Ascending aorta (tissue), 2 donors: ENCODE measurements at regions not wholly inside any gene's neighbourhood (a gene's known extent, or its start where the extent isn't known, plus 50 kb on each side); places are given as distances from the start of the nearest gene placed in this dataset.

Source experiments
- DNase-seq, 2 donors: peaks; one replicate each; pipeline ENCODE4 v3.0.0-alpha.2; 2019; ENCODE audit warnings: low spot score in 2 of 2
- H3K27ac ChIP-seq, 2 donors: fragments of 200-600 bp; sonication (generic); one replicate each; pipeline ENCODE4 v1.5.1; 2016 to 2017; ENCODE audit warnings: mild to moderate bottlenecking in 1 of 2
- H3K27me3 ChIP-seq: fragments of 200-600 bp; sonication (generic); one replicate; pipeline ENCODE4 v1.5.1; 2017
- H3K36me3 ChIP-seq, 2 donors: fragments of 200-600 bp; sonication (generic); one replicate each; pipeline ENCODE4 v1.5.1; 2016
- H3K4me1 ChIP-seq, 2 donors: fragments of 200-600 bp; sonication (generic); one replicate each; pipeline ENCODE4 v1.5.1; 2016 to 2017; ENCODE audit warnings: mild to moderate bottlenecking in 1 of 2
- H3K4me3 ChIP-seq, 2 donors: fragments of 200-600 bp; sonication (generic); one replicate each; pipeline ENCODE4 v1.5.1; 2016 to 2017; ENCODE audit warnings: mild to moderate bottlenecking in 1 of 2
- H3K9me3 ChIP-seq, 2 donors: fragments of 200-600 bp; sonication (generic); one replicate each; pipeline ENCODE4 v1.5.1; 2016
- CTCF ChIP-seq, 3 experiments: fragments of 200-600 bp in 2 of 3; fragments of 450-650 bp in 1 of 3; sonication (generic) in 2 of 3; IDR thresholded peaks; one replicate each; pipeline ENCODE4 v1.5.1; 2016 to 2019; ENCODE audit warnings: antibody characterized with exemption in 3 of 3, mild to moderate bottlenecking in 1 of 3, moderate library complexity in 1 of 3
- intact Hi-C: fragments of 100-400 bp; cut with DNase I; formaldehyde crosslinking; loops from one replicate; pipeline ENCODE4 v1.15.1; 2023

- no peak overlapping the region for H3K27ac ChIP-seq
- DNase-seq = no peak
- TF ChIP-seq CTCF (IDR thresholded peaks at IDR 0.05) = no peak
- H3K4me1 ChIP-seq = no peaks in the 10 kb centered on the region
- no peak overlapping the region for H3K4me3 ChIP-seq
- no peaks in the 10 kb centered on the region for H3K9me3 ChIP-seq
- no peaks in the 10 kb centered on the region for H3K36me3 ChIP-seq
- intact Hi-C loops = no loop called here
- no peaks in the 10 kb centered on the region for H3K27me3 ChIP-seq
Measured at GRCh38 chr1:63255153-63255552, 67.2 kb upstream of the FOXD3 start.

GRCh38 chr1:63261736-63262458, 60.5 kb upstream of the FOXD3 start:
- Histone ChIP-seq H3K27me3 (no peaks in the 10 kb centered on the region), H3K4me3 (no peak overlapping the region), H3K9me3 (no peaks in the 10 kb centered on the region), H3K27ac (no peak overlapping the region), H3K4me1 (no peaks in the 10 kb centered on the region), H3K36me3 (no peaks in the 10 kb centered on the region)
- DNase-seq = no peak
- TF ChIP-seq CTCF (IDR thresholded peaks at IDR 0.05) = no peak
- intact Hi-C loops = no loop called here

GRCh38 chr1:63262459-63262770, 60.0 kb upstream of the FOXD3 start:
- Histone ChIP-seq H3K27me3 (no peaks in the 10 kb centered on the region), H3K4me3 (no peak overlapping the region), H3K36me3 (no peaks in the 10 kb centered on the region), H3K9me3 (no peaks in the 10 kb centered on the region), H3K27ac (no peak overlapping the region), H3K4me1 (no peaks in the 10 kb centered on the region)
- intact Hi-C loops = no loop called here
- TF ChIP-seq CTCF (IDR thresholded peaks at IDR 0.05) = no peak
- DNase-seq = no peak

GRCh38 chr1:63264161-63264560, 58.2 kb upstream of the FOXD3 start:
- H3K27me3 ChIP-seq = no peaks in the 10 kb centered on the region
- no peak for TF ChIP-seq CTCF (IDR thresholded peaks at IDR 0.05)
- H3K4me3 ChIP-seq = no peak overlapping the region
- H3K27ac ChIP-seq = no peak overlapping the region
- intact Hi-C loops = no loop called here
- DNase-seq = no peak
- no peaks in the 10 kb centered on the region for H3K9me3 ChIP-seq
- no peaks in the 10 kb centered on the region for H3K4me1 ChIP-seq
- H3K36me3 ChIP-seq = no peaks in the 10 kb centered on the region

- intact Hi-C loops = no loop called here
- no peaks in the 10 kb centered on the region for H3K27me3 ChIP-seq
- no peaks in the 10 kb centered on the region for H3K4me1 ChIP-seq
- DNase-seq = no peak
- no peak overlapping the region for H3K4me3 ChIP-seq
- TF ChIP-seq CTCF (IDR thresholded peaks at IDR 0.05) = no peak
- H3K9me3 ChIP-seq = no peaks in the 10 kb centered on the region
- no peaks in the 10 kb centered on the region for H3K36me3 ChIP-seq
- no peak overlapping the region for H3K27ac ChIP-seq
Measured at GRCh38 chr1:63266857-63267256, 55.5 kb upstream of the FOXD3 start.

GRCh38 chr1:63268876-63269275, 53.5 kb upstream of the FOXD3 start:
- no peak for TF ChIP-seq CTCF (IDR thresholded peaks at IDR 0.05)
- intact Hi-C loops = no loop called here
- Histone ChIP-seq H3K27ac (no peak overlapping the region), H3K36me3 (no peaks in the 10 kb centered on the region), H3K4me1 (no peaks in the 10 kb centered on the region), H3K9me3 (no peaks in the 10 kb centered on the region), H3K27me3 (no peaks in the 10 kb centered on the region), H3K4me3 (no peak overlapping the region)
- DNase-seq = no peak
